ENCODE measurements at regions not wholly inside any gene's neighbourhood (a gene's known extent, or its start where the extent isn't known, plus 50 kb on each side); places are given as distances from the start of the nearest gene placed in this dataset.

- no peak for TF ChIP-seq CTCF (IDR thresholded peaks at IDR 0.05)
- no peak for TF ChIP-seq POLR2A (IDR thresholded peaks at IDR 0.05)
- TF ChIP-seq EP300 (IDR thresholded peaks at IDR 0.05) = no peak
These were observed 1085.4 kb upstream of the SORCS1 start for GRCh38 chr10:108249940-108250339.

All from tibial nerve (tissue), 4 donors.